Ectodermal cell (in vitro differentiated cells): ENCODE measurements at regions not wholly inside any gene's neighbourhood (a gene's known extent, or its start where the extent isn't known, plus 50 kb on each side); places are given as distances from the start of the nearest gene placed in this dataset.
"Not testable (repeated sequence)": the region's sequence is repeated elsewhere in the genome, so short reads cannot be mapped to it uniquely, and the experiment has no call there.

ENCODE experiments used
- H3K27ac ChIP-seq: 2 replicates; pipeline ENCODE4 v1.7.0; 2013; ENCODE audit warnings: mild to moderate bottlenecking, low read depth, low read length; ENCODE audit not compliant: insufficient read depth, poor library complexity, severe bottlenecking
- H3K27me3 ChIP-seq: 2 replicates; pipeline ENCODE4 v1.7.0; 2013; ENCODE audit warnings: mild to moderate bottlenecking, low read length; ENCODE audit not compliant: insufficient read depth, control insufficient read depth, poor library complexity, severe bottlenecking
- H3K36me3 ChIP-seq: one replicate; pipeline ENCODE4 v1.7.0; 2013; ENCODE audit warnings: low read length; ENCODE audit not compliant: control insufficient read depth, insufficient read depth
- H3K4me1 ChIP-seq: one replicate; pipeline ENCODE4 v1.7.0; 2013; ENCODE audit warnings: low read length; ENCODE audit not compliant: control insufficient read depth, insufficient read depth
- H3K4me3 ChIP-seq: 2 replicates; pipeline ENCODE4 v1.7.0; 2013; ENCODE audit warnings: low read depth, low read length, control low read depth; ENCODE audit not compliant: insufficient read depth
- H3K9me3 ChIP-seq: 2 replicates; pipeline ENCODE4 v1.7.0; 2013; ENCODE audit warnings: mild to moderate bottlenecking, low read length, moderate library complexity; ENCODE audit not compliant: control insufficient read depth
- whole genome bisulfite sequencing, 2 experiments: methylation state at CpG; one replicate each; pipeline ENCODE4 v1.1.7; 2013; ENCODE audit warnings: missing lambda C conversion rate in 2 of 2; 5-methylcytosine and 5-hydroxymethylcytosine counted together

DNA sequence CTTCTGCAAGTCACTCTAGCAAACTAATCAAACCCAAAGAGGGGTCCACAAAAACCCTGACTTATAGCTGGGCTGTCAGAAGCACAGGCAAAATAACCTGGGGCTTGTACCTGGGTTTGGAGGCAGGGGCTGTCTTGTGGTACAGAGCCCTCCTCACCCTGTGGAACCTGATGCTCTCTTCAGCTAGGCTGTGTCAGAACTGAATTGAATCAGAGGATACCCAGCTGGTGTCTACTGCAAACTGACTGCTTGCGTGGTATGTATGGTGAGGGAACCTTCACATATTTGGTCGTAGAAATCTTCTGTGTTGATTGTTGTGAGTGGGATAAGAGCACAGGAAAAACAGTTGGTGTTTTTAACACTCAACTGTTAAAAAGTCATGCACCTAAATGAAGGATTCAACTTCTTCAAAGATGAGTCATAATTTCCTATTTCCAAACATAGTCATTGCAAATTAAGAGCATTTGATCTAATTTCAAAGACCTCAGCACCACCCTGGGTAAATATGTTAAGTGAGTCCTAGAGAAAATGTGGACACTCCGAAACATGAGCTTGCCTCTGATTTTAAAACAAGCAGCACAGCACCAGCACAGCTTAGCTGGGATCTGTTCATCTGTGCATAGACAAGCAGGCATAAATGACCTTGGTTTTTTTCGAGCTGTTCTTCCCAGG lies 840.2 kb downstream of the UQCRFS1 start:
- Histone ChIP-seq H3K9me3 (no peaks in the 10 kb centered on the region), H3K27ac (no peak overlapping the region), H3K4me1 (no peaks in the 10 kb centered on the region), H3K27me3 (no peaks in the 10 kb centered on the region), H3K36me3 (no peaks in the 10 kb centered on the region), H3K4me3 (no peak overlapping the region)
- WGBS, 2 experiments: 85 to 91% methylated on average over 4 of the region's 4 CpGs

DNA sequence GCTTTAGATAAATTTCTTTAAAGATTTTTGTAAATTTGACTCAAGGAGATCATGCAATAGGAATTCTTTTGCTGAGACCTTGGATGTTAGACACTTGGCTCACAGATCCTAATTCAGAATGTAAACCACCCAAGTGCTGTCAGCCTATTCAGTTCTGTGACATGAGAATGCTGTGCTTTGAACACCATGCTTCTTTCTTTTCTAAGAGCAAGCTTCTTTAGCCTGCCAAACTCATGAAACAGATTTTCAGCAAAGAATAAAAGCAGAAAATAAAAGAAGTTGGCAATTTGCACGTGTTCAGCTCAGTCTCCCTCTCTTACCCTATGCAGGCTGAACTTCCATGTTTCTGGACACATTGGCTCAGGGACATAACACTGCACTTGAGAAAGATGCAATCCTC lies 845.8 kb downstream of the UQCRFS1 start:
- Histone ChIP-seq H3K4me1 (no peaks in the 10 kb centered on the region), H3K9me3 (no peaks in the 10 kb centered on the region), H3K27ac (no peak overlapping the region), H3K36me3 (no peaks in the 10 kb centered on the region), H3K27me3 (no peaks in the 10 kb centered on the region), H3K4me3 (no peak overlapping the region)
- WGBS, 2 experiments: 77 to 90% methylated on average over 1 of the region's 1 CpG

GRCh38 chr19:28363254-28363653 lies 849.7 kb downstream of the UQCRFS1 start:
- WGBS, 2 experiments: 95 to 99% methylated on average over 4 of the region's 4 CpGs

GRCh38 chr19:28359431-28360414 lies 853.2 kb downstream of the UQCRFS1 start:
- H3K27ac ChIP-seq: no peak overlapping the region
- H3K4me3 ChIP-seq: no peak overlapping the region
- H3K9me3 ChIP-seq: no peaks in the 10 kb centered on the region
- H3K27me3 ChIP-seq: no peaks in the 10 kb centered on the region
- WGBS, 2 experiments: 86 to 95% methylated on average over 1 to 2 of the region's 2 CpGs
- H3K36me3 ChIP-seq: no peaks in the 10 kb centered on the region
- H3K4me1 ChIP-seq: no peaks in the 10 kb centered on the region

More at GRCh38 chr19:28363254-28363653, 849.7 kb downstream of the UQCRFS1 start:
- no peak overlapping the region for H3K4me3 ChIP-seq
- H3K27me3 ChIP-seq: no peaks in the 10 kb centered on the region
- no peak overlapping the region for H3K27ac ChIP-seq
- H3K36me3 ChIP-seq: no peaks in the 10 kb centered on the region
- H3K9me3 ChIP-seq: no peaks in the 10 kb centered on the region
- no peaks in the 10 kb centered on the region for H3K4me1 ChIP-seq

DNA sequence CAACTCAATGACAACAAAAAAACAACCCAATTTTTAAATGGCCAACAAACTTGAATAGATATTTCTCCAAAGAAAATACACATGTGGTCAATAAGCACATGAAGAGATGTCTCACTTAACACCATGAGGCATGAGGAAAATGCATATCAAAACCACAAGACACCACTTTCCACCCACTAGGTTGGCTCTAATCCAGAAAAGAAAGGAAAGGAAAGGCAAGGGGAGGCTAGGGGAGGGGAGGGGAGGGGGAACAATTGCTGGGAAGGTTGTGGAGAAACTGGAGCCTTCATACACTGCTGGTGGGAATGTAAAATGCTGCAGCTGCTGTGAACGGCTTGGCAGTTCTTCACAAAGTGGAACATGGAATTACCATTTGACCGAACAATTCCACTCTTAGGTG lies 854.3 kb downstream of the UQCRFS1 start:
- Histone ChIP-seq H3K36me3 (no peaks in the 10 kb centered on the region), H3K4me1 (no peaks in the 10 kb centered on the region), H3K4me3 (no peak overlapping the region), H3K27ac (no peak overlapping the region), H3K27me3 (no peaks in the 10 kb centered on the region), H3K9me3 (no peaks in the 10 kb centered on the region)
- WGBS, 2 experiments: 52 to 58% methylated on average over 2 of the region's 2 CpGs

DNA sequence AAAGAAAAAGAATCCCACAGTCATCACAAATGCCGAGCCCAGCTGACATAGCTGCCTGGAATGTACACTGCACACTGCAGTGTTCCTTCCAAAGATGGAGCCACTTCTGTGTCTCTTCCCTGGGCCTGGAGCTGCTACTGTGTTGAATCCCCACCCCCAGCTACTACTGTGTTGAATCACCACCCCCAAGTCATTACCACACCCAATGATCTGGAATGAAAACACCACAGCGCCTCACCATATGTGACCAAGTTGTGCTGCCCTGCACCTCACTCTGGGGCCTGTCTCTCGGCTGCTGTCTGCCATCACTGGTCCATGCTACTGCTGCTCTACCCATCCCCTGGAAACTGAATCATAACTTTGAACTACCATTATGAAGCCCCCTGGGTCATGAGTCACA lies 861.2 kb downstream of the UQCRFS1 start:
- Histone ChIP-seq H3K9me3 (no peaks in the 10 kb centered on the region), H3K36me3 (no peaks in the 10 kb centered on the region), H3K27ac (no peak overlapping the region), H3K4me3 (no peak overlapping the region), H3K27me3 (no peaks in the 10 kb centered on the region), H3K4me1 (no peaks in the 10 kb centered on the region)
- WGBS, 2 experiments: 90 to 95% methylated on average over 3 of the region's 3 CpGs

GRCh38 chr19:28351321-28351720 lies 861.6 kb downstream of the UQCRFS1 start:
- 90 to 93% methylated on average over 6 of the region's 6 CpGs for WGBS, 2 experiments
- H3K36me3 ChIP-seq, H3K27me3 ChIP-seq, H3K4me1 ChIP-seq, H3K9me3 ChIP-seq, H3K27ac ChIP-seq, H3K4me3 ChIP-seq: not testable (repeated sequence)

GRCh38 chr19:28350673-28351072 lies 862.3 kb downstream of the UQCRFS1 start:
- Histone ChIP-seq H3K9me3 (no peaks in the 10 kb centered on the region), H3K4me1 (no peaks in the 10 kb centered on the region), H3K4me3 (no peak overlapping the region), H3K27me3 (no peaks in the 10 kb centered on the region), H3K36me3 (no peaks in the 10 kb centered on the region), H3K27ac (no peak overlapping the region)
- WGBS, 2 experiments: 83 to 85% methylated on average over 5 of the region's 5 CpGs

GRCh38 chr19:28350037-28350436 lies 862.9 kb downstream of the UQCRFS1 start:
- H3K27ac ChIP-seq: no peak overlapping the region
- 82 to 88% methylated on average over 4 of the region's 4 CpGs for WGBS, 2 experiments
- no peaks in the 10 kb centered on the region for H3K9me3 ChIP-seq
- H3K27me3 ChIP-seq: no peaks in the 10 kb centered on the region
- H3K4me3 ChIP-seq: no peak overlapping the region
- H3K36me3 ChIP-seq: no peaks in the 10 kb centered on the region
- H3K4me1 ChIP-seq: no peaks in the 10 kb centered on the region

- Histone ChIP-seq H3K9me3 (no peaks in the 10 kb centered on the region), H3K36me3 (no peaks in the 10 kb centered on the region), H3K27ac (no peak overlapping the region), H3K4me3 (no peak overlapping the region), H3K27me3 (no peaks in the 10 kb centered on the region), H3K4me1 (no peaks in the 10 kb centered on the region)
- WGBS, 2 experiments: 95% methylated on average over 2 of the region's 2 CpGs; no CpG with 5 or more reads in 1 of the 2 experiments
These were observed 863.3 kb downstream of the UQCRFS1 start for GRCh38 chr19:28349604-28350003.
